ENCODE measurements at regions not wholly inside any gene's neighbourhood (a gene's known extent, or its start where the extent isn't known, plus 50 kb on each side); places are given as distances from the start of the nearest gene placed in this dataset.

GRCh38 chr2:4152051-4152450, 448.7 kb downstream of the DCDC2C start:
- no peak overlapping the region for H3K27ac ChIP-seq (ENCODE audit: poor library complexity, severe bottlenecking)

GRCh38 chr2:4168834-4169233, 465.5 kb downstream of the DCDC2C start:
- Histone ChIP-seq H3K4me3 (ENCODE audit: severe bottlenecking) (no peak overlapping the region), H3K36me3 (ENCODE audit: low read depth) (no peaks in the 10 kb centered on the region), H3K27me3 (ENCODE audit: insufficient read depth, poor library complexity, severe bottlenecking) (no peaks in the 10 kb centered on the region), H3K27ac (ENCODE audit: poor library complexity, severe bottlenecking) (no peak overlapping the region), H3K9me3 (ENCODE audit: severe bottlenecking) (peaks cover 3% of the 10 kb centered on the region), H3K4me1 (ENCODE audit: insufficient read depth, poor library complexity, severe bottlenecking) (no peaks in the 10 kb centered on the region)
- DNase-seq (ENCODE audit: low spot score) = no peak
- no peak for ATAC-seq (ENCODE audit: low read depth)
- no peak for TF ChIP-seq CTCF (IDR thresholded peaks at IDR 0.05; ENCODE audit: poor library complexity, severe bottlenecking)

More at GRCh38 chr2:4152051-4152450, 448.7 kb downstream of the DCDC2C start:
- H3K4me1 ChIP-seq (ENCODE audit: insufficient read depth, poor library complexity, severe bottlenecking) = no peaks in the 10 kb centered on the region
- no peaks in the 10 kb centered on the region for H3K27me3 ChIP-seq (ENCODE audit: insufficient read depth, poor library complexity, severe bottlenecking)
- H3K36me3 ChIP-seq (ENCODE audit: low read depth) = no peaks in the 10 kb centered on the region
- ATAC-seq (ENCODE audit: low read depth) (no peak), DNase-seq (ENCODE audit: low spot score) (no peak)
- H3K4me3 ChIP-seq (ENCODE audit: severe bottlenecking) = no peak overlapping the region
- peaks cover 2% of the 10 kb centered on the region for H3K9me3 ChIP-seq (ENCODE audit: severe bottlenecking)
- no peak for TF ChIP-seq CTCF (IDR thresholded peaks at IDR 0.05; ENCODE audit: poor library complexity, severe bottlenecking)

GRCh38 chr2:4174796-4175195, 471.4 kb downstream of the DCDC2C start:
- no peak for DNase-seq (ENCODE audit: low spot score)
- TF ChIP-seq CTCF (IDR thresholded peaks at IDR 0.05; ENCODE audit: poor library complexity, severe bottlenecking) = no peak
- no peak overlapping the region for H3K4me3 ChIP-seq (ENCODE audit: severe bottlenecking)
- no peaks in the 10 kb centered on the region for H3K4me1 ChIP-seq (ENCODE audit: insufficient read depth, poor library complexity, severe bottlenecking)
- no peaks in the 10 kb centered on the region for H3K27me3 ChIP-seq (ENCODE audit: insufficient read depth, poor library complexity, severe bottlenecking)
- H3K36me3 ChIP-seq (ENCODE audit: low read depth) = no peaks in the 10 kb centered on the region
- ATAC-seq (ENCODE audit: low read depth) = no peak
- H3K27ac ChIP-seq (ENCODE audit: poor library complexity, severe bottlenecking) = no peak overlapping the region
- H3K9me3 ChIP-seq (ENCODE audit: severe bottlenecking) = peaks cover 3% of the 10 kb centered on the region

GRCh38 chr2:4175343-4175742, 472.0 kb downstream of the DCDC2C start:
- Histone ChIP-seq H3K4me3 (ENCODE audit: severe bottlenecking) (no peak overlapping the region), H3K36me3 (ENCODE audit: low read depth) (no peaks in the 10 kb centered on the region), H3K27me3 (ENCODE audit: insufficient read depth, poor library complexity, severe bottlenecking) (no peaks in the 10 kb centered on the region), H3K27ac (ENCODE audit: poor library complexity, severe bottlenecking) (no peak overlapping the region), H3K4me1 (ENCODE audit: insufficient read depth, poor library complexity, severe bottlenecking) (no peaks in the 10 kb centered on the region), H3K9me3 (ENCODE audit: severe bottlenecking) (peaks cover 3% of the 10 kb centered on the region)
- DNase-seq (ENCODE audit: low spot score) = no peak
- TF ChIP-seq CTCF (IDR thresholded peaks at IDR 0.05; ENCODE audit: poor library complexity, severe bottlenecking) = no peak
- no peak for ATAC-seq (ENCODE audit: low read depth)

GRCh38 chr2:4180631-4181030, 477.3 kb downstream of the DCDC2C start:
- Histone ChIP-seq H3K36me3 (ENCODE audit: low read depth) (no peaks in the 10 kb centered on the region), H3K27me3 (ENCODE audit: insufficient read depth, poor library complexity, severe bottlenecking) (no peaks in the 10 kb centered on the region), H3K4me1 (ENCODE audit: insufficient read depth, poor library complexity, severe bottlenecking) (no peaks in the 10 kb centered on the region), H3K4me3 (ENCODE audit: severe bottlenecking) (no peak overlapping the region), H3K9me3 (ENCODE audit: severe bottlenecking) (no peaks in the 10 kb centered on the region), H3K27ac (ENCODE audit: poor library complexity, severe bottlenecking) (no peak overlapping the region)
- no peak for TF ChIP-seq CTCF (IDR thresholded peaks at IDR 0.05; ENCODE audit: poor library complexity, severe bottlenecking)
- DNase-seq (ENCODE audit: low spot score) (no peak), ATAC-seq (ENCODE audit: low read depth) (no peak)
